Panc1 (cell line): ENCODE measurements at regions not wholly inside any gene's neighbourhood (a gene's known extent, or its start where the extent isn't known, plus 50 kb on each side); places are given as distances from the start of the nearest gene placed in this dataset.
"Not testable (repeated sequence)": the region's sequence is repeated elsewhere in the genome, so short reads cannot be mapped to it uniquely, and the experiment has no call there.

Experiments
- ATAC-seq: fragments of 200-7000 bp; cut with Tn5 transposase; 2 replicates; pipeline ENCODE4 v1.9.1; 2020; ENCODE audit warnings: mild to moderate bottlenecking, moderate library complexity
- BruUV-seq: library from RNA; stranded (reverse); fragments of 400-500 nt; replicated peaks from 2 replicates; lab custom pipeline; 2021; lab: Mats Ljungman, UMichigan
- CTCF ChIA-PET: fragments of 300-600 bp; sonication (Branson Sonifier 250); formaldehyde crosslinking; loops from one replicate; lab custom pipeline; 2022; ENCODE audit warnings: antibody characterized with exemption; lab: Charles Lee
- POLR2A ChIA-PET: fragments of 300-600 bp; sonication (Branson Sonifier 250); formaldehyde crosslinking; loops from one replicate; lab custom pipeline; 2022; ENCODE audit warnings: antibody characterized with exemption; lab: Charles Lee
- DNase-seq: peaks from one replicate; pipeline ENCODE4 v3.0.0-alpha.2; 2010; ENCODE audit warnings: low read depth, low spot score
- H3K27ac ChIP-seq: 2 replicates; pipeline ENCODE4 v1.5.1; 2011; ENCODE audit warnings: mild to moderate bottlenecking, low read length, inconsistent platforms
- H3K27me3 ChIP-seq: fragments of 200-500 bp; sonication (Bioruptor generic); 2 replicates; pipeline ENCODE4 v1.6.0; 2014; ENCODE audit warnings: low read length, inconsistent platforms; ENCODE audit not compliant: control insufficient read depth, insufficient read depth
- H3K36me3 ChIP-seq: fragments of 200-500 bp; sonication (Bioruptor generic); 2 replicates; pipeline ENCODE4 v1.5.1; 2014; ENCODE audit warnings: inconsistent platforms, mild to moderate bottlenecking, low read length, moderate library complexity; ENCODE audit not compliant: control insufficient read depth, insufficient read depth
- H3K4me1 ChIP-seq: 2 replicates; pipeline ENCODE4 v1.5.1; 2011; ENCODE audit warnings: inconsistent platforms, mild to moderate bottlenecking, low read length, moderate library complexity; ENCODE audit not compliant: control insufficient read depth, insufficient read depth
- H3K4me3 ChIP-seq, 2 experiments: 2 replicates each; pipeline ENCODE4 v1.5.1; 2011 to 2012; ENCODE audit warnings: low read depth in 2 of 2, low read length in 2 of 2, mild to moderate bottlenecking in 2 of 2, inconsistent platforms in 1 of 2, moderate library complexity in 1 of 2
- H3K9me3 ChIP-seq: fragments of 200-500 bp; sonication (Bioruptor generic); 2 replicates; pipeline ENCODE4 v1.5.1; 2014; ENCODE audit warnings: low read depth, mild to moderate bottlenecking, inconsistent platforms, low read length, moderate library complexity; ENCODE audit not compliant: control insufficient read depth, insufficient read depth
- CTCF ChIP-seq: fragments of 450-650 bp; IDR thresholded peaks from 2 replicates; pipeline ENCODE4 v1.5.1; 2017; ENCODE audit warnings: mild to moderate bottlenecking
- POLR2AphosphoS5 ChIP-seq: IDR thresholded peaks from 2 replicates; pipeline ENCODE4 v1.6.1; 2012; ENCODE audit warnings: mild to moderate bottlenecking, low read depth, low read length, moderate library complexity
- REST ChIP-seq, 2 experiments: IDR thresholded peaks; 2 replicates each; pipeline ENCODE4 v1.6.1; 2011 to 2012; ENCODE audit warnings: low read depth in 2 of 2, control low read depth in 1 of 2, low read length in 1 of 2, mild to moderate bottlenecking in 1 of 2, moderate library complexity in 1 of 2; ENCODE audit not compliant: insufficient read depth in 1 of 2
- SIN3A ChIP-seq: IDR thresholded peaks from 2 replicates; pipeline ENCODE4 v1.6.1; 2012; ENCODE audit warnings: low read depth, mild to moderate bottlenecking, low read length, moderate library complexity, borderline replicate concordance; ENCODE audit not compliant: insufficient read depth
- TCF7L2 ChIP-seq: IDR thresholded peaks from 2 replicates; pipeline ENCODE4 v1.6.1; 2011; ENCODE audit warnings: mild to moderate bottlenecking, low read depth, low read length, inconsistent platforms
- in situ Hi-C: cut with HindIII; loops from 2 replicates; pipeline ENCODE4 v1.10.0; 2016; ENCODE audit warnings: low sequenced_read_pairs, low pct_unique_long_range_greater_than_20kb
- intact Hi-C: fragments of 100-400 bp; cut with micrococcal nuclease; formaldehyde crosslinking; loops from one replicate; pipeline ENCODE4 v1.10.0; 2022; ENCODE audit not compliant: unreplicated experiment

GRCh38 chr1:188169971-188170370, 1341.2 kb downstream of the PLA2G4A start:
- H3K4me1 ChIP-seq = no peaks in the 10 kb centered on the region
- no peak for TF ChIP-seq SIN3A
- no peak for TF ChIP-seq REST (IDR thresholded peaks at IDR 0.05; ENCODE audit: insufficient read depth in 1 of 2, low read depth in 2 of 2, low read length in 1 of 2)
- TF ChIP-seq CTCF = no peak
- no peak for TF ChIP-seq TCF7L2
- TF ChIP-seq POLR2AphosphoS5 = no peak
- intact Hi-C loops = loop anchor here (10.0 kb wide), 1 partner anchor 235 kb away; no protein-coding TSS in a partner anchor
- no peaks in the 10 kb centered on the region for H3K9me3 ChIP-seq
- no peak for DNase-seq
- CTCF ChIA-PET = no interaction called here
- no peak for ATAC-seq
- no peak overlapping the region for H3K27ac ChIP-seq
- no peaks in the 10 kb centered on the region for H3K27me3 ChIP-seq
- BruUV-seq = no TSS peak
- H3K36me3 ChIP-seq = no peaks in the 10 kb centered on the region
- H3K4me3 ChIP-seq = no peak overlapping the region
- in situ Hi-C loops = no loop called here
- POLR2A ChIA-PET = no interaction called here

- H3K4me3 ChIP-seq = no peak overlapping the region
- no TSS peak for BruUV-seq
- ATAC-seq (no peak), DNase-seq (no peak)
- H3K9me3 ChIP-seq = no peaks in the 10 kb centered on the region
- in situ Hi-C loops = no loop called here
- TF ChIP-seq TCF7L2 (no peak), POLR2AphosphoS5 (no peak), SIN3A (no peak)
- intact Hi-C loops = no loop called here
- ChIA-PET POLR2A (no interaction called here), CTCF (no interaction called here)
- H3K27ac ChIP-seq = no peak overlapping the region
- H3K36me3 ChIP-seq = no peaks in the 10 kb centered on the region
- H3K4me1 ChIP-seq = no peaks in the 10 kb centered on the region
- H3K27me3 ChIP-seq = no peaks in the 10 kb centered on the region
Observed at GRCh38 chr1:188170411-188170810, 1341.7 kb downstream of the PLA2G4A start.

- DNase-seq = no peak
- ChIA-PET POLR2A (no interaction called here), CTCF (no interaction called here)
- no peaks in the 10 kb centered on the region for H3K36me3 ChIP-seq
- in situ Hi-C loops (no loop called here), intact Hi-C loops (no loop called here)
- H3K4me1 ChIP-seq = no peaks in the 10 kb centered on the region
- no TSS peak for BruUV-seq
- no peaks in the 10 kb centered on the region for H3K27me3 ChIP-seq
- no peak for ATAC-seq
- no peak overlapping the region for H3K4me3 ChIP-seq
- no peak overlapping the region for H3K27ac ChIP-seq
- TF ChIP-seq TCF7L2 (no peak), CTCF (no peak), POLR2AphosphoS5 (no peak), SIN3A (no peak), REST (IDR thresholded peaks at IDR 0.05; ENCODE audit: insufficient read depth in 1 of 2, low read depth in 2 of 2, low read length in 1 of 2) (no peak)
- H3K9me3 ChIP-seq = no peaks in the 10 kb centered on the region
Observed at GRCh38 chr1:188170935-188171334, 1342.2 kb downstream of the PLA2G4A start.

- POLR2A ChIA-PET = not testable (repeated sequence)
Observed at GRCh38 chr1:188182063-188182462, 1353.3 kb downstream of the PLA2G4A start.

More at GRCh38 chr1:188182063-188182462, 1353.3 kb downstream of the PLA2G4A start:
- H3K4me1 ChIP-seq, intact Hi-C loops, CTCF ChIA-PET, ATAC-seq, H3K9me3 ChIP-seq, DNase-seq, in situ Hi-C loops, BruUV-seq, H3K27ac ChIP-seq, H3K4me3 ChIP-seq, H3K27me3 ChIP-seq, H3K36me3 ChIP-seq: not testable (repeated sequence)
